Lung (tissue), 11 donors: ENCODE measurements at regions not wholly inside any gene's neighbourhood (a gene's known extent, or its start where the extent isn't known, plus 50 kb on each side); places are given as distances from the start of the nearest gene placed in this dataset.

ENCODE experiments used
- ATAC-seq: fragments of 200-7000 bp; cut with Tn5 transposase; one replicate; pipeline ENCODE4 v1.9.1; 2020; ENCODE audit warnings: moderate number of reproducible peaks; ENCODE audit not compliant: insufficient read depth, low FRiP score
- DNase-seq, 3 donors: peaks; one replicate each; pipeline ENCODE4 v3.0.0-alpha.2; 2013 to 2017
- H3K27ac ChIP-seq, 2 donors: one replicate each; pipeline ENCODE4 v1.5.1; 2013; ENCODE audit warnings: mild to moderate bottlenecking in 2 of 2, moderate library complexity in 2 of 2, control low read depth in 1 of 2, inconsistent platforms in 1 of 2, low read depth in 1 of 2, low read length in 1 of 2
- H3K27me3 ChIP-seq, 3 donors: one replicate each; pipeline ENCODE4 v1.5.1; 2013; ENCODE audit warnings: low read length in 2 of 3; ENCODE audit not compliant: control insufficient read depth in 3 of 3, insufficient read depth in 3 of 3
- H3K36me3 ChIP-seq, 4 donors: one replicate each; pipeline ENCODE4 v1.5.1; 2013; ENCODE audit warnings: low read length in 4 of 4, mild to moderate bottlenecking in 1 of 4, moderate library complexity in 1 of 4; ENCODE audit not compliant: control insufficient read depth in 4 of 4, insufficient read depth in 4 of 4
- H3K4me1 ChIP-seq, 5 donors: one replicate each; pipeline ENCODE4 v1.5.1; 2013; ENCODE audit warnings: low read length in 5 of 5, mild to moderate bottlenecking in 2 of 5, moderate library complexity in 1 of 5; ENCODE audit not compliant: control insufficient read depth in 5 of 5, insufficient read depth in 5 of 5
- H3K4me3 ChIP-seq: one replicate; pipeline ENCODE4 v1.5.1; 2013; ENCODE audit warnings: mild to moderate bottlenecking, control low read depth, moderate library complexity
- H3K9ac ChIP-seq, 2 donors: one replicate each; pipeline ENCODE4 v1.5.1; 2013; ENCODE audit warnings: low read length in 2 of 2, control low read depth in 1 of 2; ENCODE audit not compliant: insufficient read depth in 1 of 2
- H3K9me3 ChIP-seq, 4 donors: one replicate each; pipeline ENCODE4 v1.5.1; 2013; ENCODE audit warnings: low read length in 3 of 4, mild to moderate bottlenecking in 1 of 4, moderate library complexity in 1 of 4; ENCODE audit not compliant: control insufficient read depth in 4 of 4, insufficient read depth in 3 of 4
- WGBS, 2 donors: extraction: QIAGEN DNeasy Blood & Tissue Kit; methylation state at CpG; one replicate each; pipeline ENCODE4 v1.1.7; 2013; 5-methylcytosine and 5-hydroxymethylcytosine counted together
- TF ChIP-seq, protein P1 (sequence below): IDR thresholded peaks from 2 replicates; pipeline ENCODE4 v1.5.1; 2012; ENCODE audit warnings: mild to moderate bottlenecking; ENCODE audit errors: control extremely low read depth, extremely low read depth
- donor health status: control.
- donor health status: control.
- donor health status: Bipolar disorder and iron deficiency.
- donor health status: healthy.
- donor health status: DM: yes; HTN: yes; CAD: no.

DNA sequence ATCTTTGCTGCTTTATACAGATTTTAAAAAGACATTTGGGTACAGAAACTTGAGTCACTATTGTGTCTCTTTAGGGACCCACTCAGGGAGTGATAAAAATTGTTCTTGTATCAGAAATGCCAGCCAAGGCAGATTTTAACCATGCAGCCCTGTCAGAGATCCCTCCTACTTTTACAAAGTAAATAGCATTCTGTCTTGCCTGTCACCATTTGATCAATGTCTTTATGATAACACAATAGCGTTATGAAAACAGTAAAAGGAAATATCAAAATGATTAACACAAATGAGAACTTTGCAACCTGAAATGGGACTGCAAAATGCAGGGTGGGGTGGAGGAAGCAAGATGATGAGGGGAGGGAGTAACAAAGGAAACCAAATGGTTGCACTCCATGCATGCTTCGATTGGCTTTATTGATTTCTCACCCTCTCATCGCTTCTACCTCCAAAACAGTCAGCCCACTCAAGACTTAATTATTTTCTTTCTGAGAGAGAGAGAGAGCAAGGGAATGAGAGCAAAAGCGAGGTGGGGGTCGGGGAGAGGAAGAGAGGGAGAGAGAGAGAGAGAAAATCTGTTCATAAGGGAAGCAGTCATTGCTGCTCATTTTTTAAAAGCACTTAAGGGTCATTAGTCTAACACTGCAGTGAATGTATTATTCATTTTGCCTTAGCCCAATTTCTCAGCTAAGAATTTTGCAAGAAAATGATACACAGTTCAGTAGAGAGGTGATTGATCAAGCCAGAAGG is 576.5 kb downstream of the CSNK1G3 start:
- TF ChIP-seq, protein P1, sequence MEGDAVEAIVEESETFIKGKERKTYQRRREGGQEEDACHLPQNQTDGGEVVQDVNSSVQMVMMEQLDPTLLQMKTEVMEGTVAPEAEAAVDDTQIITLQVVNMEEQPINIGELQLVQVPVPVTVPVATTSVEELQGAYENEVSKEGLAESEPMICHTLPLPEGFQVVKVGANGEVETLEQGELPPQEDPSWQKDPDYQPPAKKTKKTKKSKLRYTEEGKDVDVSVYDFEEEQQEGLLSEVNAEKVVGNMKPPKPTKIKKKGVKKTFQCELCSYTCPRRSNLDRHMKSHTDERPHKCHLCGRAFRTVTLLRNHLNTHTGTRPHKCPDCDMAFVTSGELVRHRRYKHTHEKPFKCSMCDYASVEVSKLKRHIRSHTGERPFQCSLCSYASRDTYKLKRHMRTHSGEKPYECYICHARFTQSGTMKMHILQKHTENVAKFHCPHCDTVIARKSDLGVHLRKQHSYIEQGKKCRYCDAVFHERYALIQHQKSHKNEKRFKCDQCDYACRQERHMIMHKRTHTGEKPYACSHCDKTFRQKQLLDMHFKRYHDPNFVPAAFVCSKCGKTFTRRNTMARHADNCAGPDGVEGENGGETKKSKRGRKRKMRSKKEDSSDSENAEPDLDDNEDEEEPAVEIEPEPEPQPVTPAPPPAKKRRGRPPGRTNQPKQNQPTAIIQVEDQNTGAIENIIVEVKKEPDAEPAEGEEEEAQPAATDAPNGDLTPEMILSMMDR: no peak
- Histone ChIP-seq H3K36me3 (no peaks in the 10 kb centered on the region), H3K4me3 (no peak overlapping the region), H3K9me3 (no peaks in the 10 kb centered on the region), H3K27ac (no peak overlapping the region), H3K4me1 (peaks cover 0 to 14% (median 0%) of the 10 kb centered on the region in 5 donors), H3K9ac (no peak overlapping the region), H3K27me3 (no peaks in the 10 kb centered on the region)
- 67 to 69% methylated on average over 5 of the region's 5 CpGs for WGBS, 2 donors
- no peak for ATAC-seq
- no peak for DNase-seq

DNA sequence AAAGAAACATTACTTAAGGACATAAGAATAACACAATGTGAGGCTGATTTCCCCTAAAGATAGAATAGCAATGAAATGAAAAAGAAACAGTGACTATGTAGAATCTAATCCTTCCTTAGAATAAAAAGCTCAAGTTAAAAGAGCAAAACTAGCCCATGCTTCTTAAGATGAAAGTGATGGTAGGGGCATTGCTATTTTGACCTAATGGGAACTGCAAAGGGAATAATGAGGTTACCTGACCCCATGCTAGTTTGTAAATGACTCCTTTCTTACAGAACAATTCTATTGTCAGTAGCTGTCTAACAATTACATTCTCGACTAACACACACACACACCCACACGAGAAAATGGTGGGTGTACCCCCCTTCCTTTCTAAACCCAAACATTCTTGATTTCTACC is 575.8 kb downstream of the CSNK1G3 start:
- peaks cover 0 to 15% (median 0%) of the 10 kb centered on the region in 5 donors for H3K4me1 ChIP-seq
- H3K36me3 ChIP-seq: no peaks in the 10 kb centered on the region
- no peaks in the 10 kb centered on the region for H3K27me3 ChIP-seq
- no peak for ATAC-seq
- 68 to 73% methylated on average over 2 of the region's 2 CpGs for WGBS, 2 donors
- no peak overlapping the region for H3K4me3 ChIP-seq
- H3K9ac ChIP-seq: no peak overlapping the region
- no peaks in the 10 kb centered on the region for H3K9me3 ChIP-seq
- no peak for DNase-seq
- TF ChIP-seq, protein P1: no peak
- no peak overlapping the region for H3K27ac ChIP-seq

DNA sequence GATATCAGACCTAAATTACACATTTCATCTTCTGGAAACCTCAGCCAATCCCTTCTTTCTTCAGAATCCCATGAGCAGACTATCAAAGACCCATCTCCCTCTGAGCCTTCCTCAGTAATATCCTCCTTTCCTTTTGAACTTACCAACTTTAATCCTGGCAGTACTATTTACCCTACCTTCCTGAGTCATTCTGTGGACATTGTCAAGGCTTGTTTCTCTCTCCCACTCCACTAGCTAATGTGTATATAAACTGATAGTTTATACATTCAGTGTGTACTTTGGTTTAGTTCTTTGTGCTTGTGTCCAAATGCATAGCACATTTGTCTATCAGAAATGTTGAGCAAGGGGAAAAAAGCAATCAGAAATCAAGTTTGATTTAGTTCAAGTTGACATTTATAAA is 568.3 kb downstream of the CSNK1G3 start:
- Histone ChIP-seq H3K27ac (no peak overlapping the region), H3K27me3 (no peaks in the 10 kb centered on the region), H3K9me3 (no peaks in the 10 kb centered on the region), H3K36me3 (no peaks in the 10 kb centered on the region), H3K9ac (no peak overlapping the region), H3K4me1 (peaks cover 0 to 20% (median 0%) of the 10 kb centered on the region in 5 donors), H3K4me3 (no peak overlapping the region)
- TF ChIP-seq, protein P1: no peak
- no peak for DNase-seq
- no peak for ATAC-seq

DNA sequence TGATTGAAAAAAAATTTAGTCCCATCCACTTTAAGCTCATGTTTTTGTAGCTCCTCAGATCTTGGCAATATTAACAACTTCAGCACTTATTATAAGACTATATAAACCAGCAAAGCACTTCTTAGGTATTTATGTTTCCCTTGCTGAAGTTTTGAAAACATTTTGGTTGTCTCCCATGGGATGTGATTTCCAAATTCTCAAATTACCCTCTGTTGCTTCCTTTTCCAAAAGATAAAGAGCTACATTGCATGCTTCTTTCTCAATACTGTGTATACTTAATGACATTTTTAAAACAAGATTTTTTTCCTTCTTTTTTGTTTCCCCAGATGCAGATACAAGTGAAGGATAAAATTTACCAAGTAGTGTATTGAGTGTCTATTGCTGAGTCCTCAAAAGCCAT is 567.1 kb downstream of the CSNK1G3 start:
- DNase-seq: peak in 2 of 3 donors; percentile 15 to 45
- Histone ChIP-seq H3K27me3 (no peaks in the 10 kb centered on the region), H3K4me1 (peaks cover 0 to 20% (median 0%) of the 10 kb centered on the region in 5 donors), H3K4me3 (no peak overlapping the region), H3K27ac (no peak overlapping the region), H3K36me3 (no peaks in the 10 kb centered on the region), H3K9me3 (no peaks in the 10 kb centered on the region), H3K9ac (no peak overlapping the region)
- no peak for ATAC-seq
- TF ChIP-seq, protein P1: no peak
